Medulla oblongata (tissue), 1 donor: ENCODE measurements at regions not wholly inside any gene's neighbourhood (a gene's known extent, or its start where the extent isn't known, plus 50 kb on each side); places are given as distances from the start of the nearest gene placed in this dataset.
"Not testable (repeated sequence)": the region's sequence is repeated elsewhere in the genome, so short reads cannot be mapped to it uniquely, and the experiment has no call there.

Experiments used
- DNase-seq: peaks from one replicate; pipeline ENCODE4 v3.0.0-alpha.2; 2015; ENCODE audit errors: extremely low spot score

DNA sequence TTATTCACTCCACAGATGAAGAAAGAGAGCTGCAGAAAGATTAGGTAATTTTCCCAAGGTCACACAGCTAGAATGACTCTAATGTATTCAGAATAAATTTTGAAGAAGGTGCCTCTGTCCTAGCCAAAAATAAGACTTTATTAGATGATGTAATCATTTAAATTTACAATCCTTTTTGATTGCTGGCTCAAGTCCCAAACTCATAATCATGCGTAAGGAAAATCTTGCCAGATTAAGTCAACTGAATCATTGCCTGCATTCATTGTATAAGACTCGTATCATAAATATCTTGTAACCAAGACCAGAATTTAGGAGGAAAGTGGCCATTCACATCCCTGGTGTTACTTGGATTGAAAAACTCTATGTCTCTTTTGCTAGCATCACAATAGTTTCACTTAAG lies 53.1 kb upstream of the STK39 start:
- DNase-seq = no peak

DNA sequence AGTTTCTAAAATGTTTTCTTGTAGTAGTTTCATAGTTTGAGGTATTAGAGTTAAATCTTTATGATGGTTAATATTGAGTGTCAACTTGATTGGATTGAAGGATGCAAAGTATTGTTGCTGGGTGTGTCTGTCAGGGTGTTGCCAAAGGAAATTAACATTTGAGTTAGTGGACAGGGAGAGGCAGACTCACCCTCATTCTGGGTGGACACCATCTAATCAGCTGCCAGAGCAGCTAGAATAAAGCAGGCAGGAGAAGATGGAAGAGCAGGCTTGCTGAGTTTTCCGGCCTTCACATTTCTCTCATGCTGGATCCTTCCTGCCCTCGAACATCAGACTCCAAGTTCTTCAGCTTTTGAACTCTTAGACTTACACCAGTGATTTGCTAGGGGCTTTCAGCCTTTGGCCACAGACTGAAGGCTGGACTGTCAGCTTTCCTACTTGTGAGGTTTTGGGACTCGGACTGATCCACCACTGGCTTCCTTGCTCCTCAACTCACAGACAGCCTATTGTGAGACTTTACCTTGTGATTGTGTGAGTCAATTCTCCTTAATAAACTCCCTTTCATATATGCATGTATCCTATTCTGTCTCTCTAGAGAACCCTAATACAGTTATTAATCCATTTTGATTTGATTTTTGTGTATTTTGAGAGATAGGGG lies 56.8 kb upstream of the STK39 start:
- no peak for DNase-seq

DNA sequence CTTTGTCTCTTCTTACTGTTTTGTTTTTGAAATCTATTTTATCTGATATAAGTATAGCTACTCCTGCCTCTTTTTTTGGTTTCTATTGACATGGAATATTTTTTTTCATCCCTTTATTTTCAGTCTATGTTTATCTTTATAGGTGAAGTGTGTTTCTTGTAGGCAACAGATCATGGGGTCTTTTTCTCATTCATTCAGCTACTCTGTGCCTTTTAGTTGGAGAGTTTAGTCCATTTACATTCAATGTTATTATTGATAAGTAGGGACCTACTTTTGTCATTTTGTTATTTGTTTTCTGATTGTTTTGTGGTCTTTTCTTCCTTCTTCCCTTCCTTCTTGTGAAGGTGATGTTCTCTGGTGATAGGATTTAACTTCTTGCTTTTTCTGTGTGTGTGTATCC lies 60.0 kb upstream of the STK39 start:
- DNase-seq = no peak

DNA sequence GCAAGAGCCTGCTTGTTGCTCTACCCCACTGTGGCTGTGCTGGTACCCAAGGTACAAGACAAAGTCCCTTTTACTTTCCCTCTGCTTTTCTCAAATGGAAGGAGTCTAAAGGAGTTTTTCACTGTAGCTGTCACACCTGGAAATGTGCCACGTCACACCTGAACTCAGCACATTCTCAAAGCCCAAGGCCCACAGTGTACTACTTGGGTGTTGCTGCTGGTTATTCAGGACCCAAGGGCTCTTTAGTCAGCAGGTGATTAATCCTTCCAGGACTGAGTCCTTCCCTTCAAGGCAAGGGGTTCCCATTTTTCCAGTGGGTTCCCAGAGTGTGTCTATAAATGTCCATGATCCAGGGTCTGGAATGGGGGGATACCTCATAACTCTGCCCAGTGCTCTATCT lies 63.2 kb upstream of the STK39 start:
- DNase-seq = no peak

DNA sequence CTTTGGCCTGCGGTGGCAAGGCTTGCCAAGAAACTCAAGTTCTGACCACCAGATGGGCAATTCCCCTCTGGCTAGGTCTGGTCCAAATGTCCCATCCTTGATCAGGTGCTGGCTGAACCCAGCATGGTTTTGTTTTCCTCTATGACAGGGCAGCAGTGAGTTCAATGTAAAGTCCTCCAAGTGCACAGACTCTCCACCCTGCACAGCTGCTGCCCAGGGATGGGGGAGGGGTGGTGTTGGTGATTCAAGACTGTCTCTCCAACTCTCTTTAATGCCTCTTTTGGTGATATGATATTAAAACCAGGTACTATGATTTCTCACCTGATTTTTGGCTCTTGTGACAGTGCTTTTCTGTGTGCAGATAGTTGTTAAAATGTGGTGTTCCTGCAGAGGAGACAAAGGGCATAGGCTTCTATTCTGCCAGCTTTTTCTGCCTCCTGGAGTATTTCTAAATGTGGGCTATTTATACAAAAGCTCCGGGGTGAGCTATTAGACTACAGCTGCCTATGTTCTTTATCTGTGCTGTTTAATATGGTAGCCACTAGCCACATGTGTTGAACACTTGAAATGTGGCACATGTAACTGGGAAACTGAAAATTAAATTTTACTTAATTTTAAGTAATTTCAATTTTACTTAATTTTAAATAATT lies 64.0 kb upstream of the STK39 start:
- no peak for DNase-seq

DNA sequence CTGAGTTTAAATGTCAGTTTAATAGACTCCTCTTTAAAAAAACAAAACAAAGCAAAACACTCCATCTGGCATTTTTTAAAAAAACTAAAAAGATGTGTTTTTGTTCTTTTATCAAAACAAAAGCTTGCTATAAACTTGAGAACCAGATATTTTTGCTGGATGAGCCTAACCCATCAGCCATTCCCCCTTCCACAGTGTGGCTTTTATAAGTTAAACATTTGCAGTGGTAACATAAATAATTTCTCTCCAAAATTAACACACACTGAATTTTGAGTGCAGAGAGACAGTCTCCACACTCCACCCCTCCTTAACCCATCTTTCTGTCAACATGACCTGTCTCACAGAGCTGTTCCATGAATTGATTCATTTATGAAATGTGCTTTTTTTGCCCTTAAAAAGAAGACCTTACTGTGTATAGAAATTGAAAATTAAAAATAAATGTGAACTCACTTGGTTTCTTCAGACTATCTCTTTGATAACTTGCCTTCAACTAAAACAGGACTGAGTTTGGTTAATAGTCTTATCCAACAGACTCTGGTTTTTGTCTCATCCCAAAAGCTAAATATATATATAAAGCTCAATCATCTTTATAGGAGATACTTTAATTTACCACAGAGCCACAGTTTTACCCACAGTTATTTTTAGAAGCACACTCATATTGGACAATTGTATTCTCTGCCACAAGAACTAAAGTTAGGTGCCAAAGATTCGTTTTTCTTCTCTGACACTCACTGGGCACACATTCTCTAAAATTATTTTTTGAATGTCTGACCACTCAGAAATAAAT lies 64.8 kb upstream of the STK39 start:
- no peak for DNase-seq

- DNase-seq = no peak
Observed at GRCh38 chr2:168314236-168314635, 66.8 kb upstream of the STK39 start.

GRCh38 chr2:168315331-168316072 lies 68.1 kb upstream of the STK39 start:
- DNase-seq = no peak

DNA sequence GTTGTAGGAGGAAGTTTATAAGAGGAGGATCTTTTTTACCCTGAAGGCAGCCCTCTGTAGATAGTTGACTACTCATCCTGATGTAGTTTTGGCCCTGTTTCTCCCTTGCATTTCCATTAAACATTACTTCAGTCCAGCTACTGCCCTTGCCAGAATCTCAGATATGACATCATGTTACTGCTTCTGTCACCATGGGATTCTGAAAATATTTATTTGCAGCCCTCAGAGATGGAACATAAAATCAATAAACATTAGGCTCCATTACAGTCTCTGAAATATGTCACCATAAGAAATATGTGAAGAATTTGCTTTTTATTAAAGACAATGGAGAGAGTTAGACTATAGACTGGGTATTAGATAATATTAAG lies 68.7 kb upstream of the STK39 start:
- no peak for DNase-seq

- DNase-seq = no peak
Observed at GRCh38 chr2:168317282-168317681, 69.9 kb upstream of the STK39 start.

DNA sequence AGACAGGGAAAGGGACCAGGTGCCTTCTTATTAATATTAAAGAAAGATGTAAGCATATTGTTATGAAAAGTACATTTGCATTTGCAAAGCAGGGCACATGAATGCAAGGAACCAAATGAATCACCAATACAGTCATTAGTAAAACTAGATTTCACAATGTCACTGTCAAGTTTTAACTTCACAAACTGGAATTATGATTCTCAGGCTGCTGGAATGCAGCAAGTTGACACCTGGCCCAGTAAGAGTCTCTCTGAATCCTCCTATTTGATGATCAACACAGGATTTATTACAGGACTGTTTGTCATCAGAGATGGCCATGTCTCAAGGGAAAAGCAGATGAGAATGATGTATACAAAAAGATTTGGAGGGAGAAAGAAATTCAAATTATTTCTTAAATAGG lies 72.9 kb upstream of the STK39 start:
- no peak for DNase-seq

DNA sequence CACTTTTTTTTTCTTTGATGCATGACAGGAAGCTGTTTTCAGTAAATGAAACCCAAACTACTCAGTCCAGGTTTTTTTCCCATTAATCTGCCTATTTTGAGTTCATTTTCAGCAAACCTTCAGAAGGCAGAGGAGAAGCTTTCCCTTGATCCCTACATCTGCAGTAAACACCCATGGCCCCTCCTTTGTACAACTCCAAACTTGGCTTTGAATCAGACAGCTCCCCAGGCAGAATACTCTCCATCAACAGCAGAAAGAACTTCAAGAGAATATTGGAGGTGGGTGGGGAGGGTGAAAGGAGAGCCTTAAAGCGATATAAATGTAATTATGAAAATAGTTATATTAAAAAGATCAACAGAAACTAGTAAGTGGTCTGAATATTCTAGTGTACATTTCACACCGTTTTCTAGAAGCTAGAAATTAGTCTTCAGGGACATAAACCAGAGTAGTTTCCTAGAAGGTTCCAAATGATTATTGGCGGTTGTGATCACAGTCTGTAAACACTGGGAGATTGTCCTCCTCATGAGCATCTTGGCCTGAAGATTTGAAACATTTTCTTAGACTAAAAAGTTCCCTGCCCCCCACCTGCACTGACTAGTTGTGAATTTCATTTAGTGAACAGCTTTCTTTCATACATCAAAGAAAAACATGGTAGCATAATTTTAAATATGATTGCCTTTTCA lies 75.1 kb upstream of the STK39 start:
- DNase-seq = no peak

- DNase-seq = no peak
Observed at GRCh38 chr2:168323529-168324021, 76.2 kb upstream of the STK39 start.

- no peak for DNase-seq
Observed at GRCh38 chr2:168326572-168326971, 79.2 kb upstream of the STK39 start.

DNA sequence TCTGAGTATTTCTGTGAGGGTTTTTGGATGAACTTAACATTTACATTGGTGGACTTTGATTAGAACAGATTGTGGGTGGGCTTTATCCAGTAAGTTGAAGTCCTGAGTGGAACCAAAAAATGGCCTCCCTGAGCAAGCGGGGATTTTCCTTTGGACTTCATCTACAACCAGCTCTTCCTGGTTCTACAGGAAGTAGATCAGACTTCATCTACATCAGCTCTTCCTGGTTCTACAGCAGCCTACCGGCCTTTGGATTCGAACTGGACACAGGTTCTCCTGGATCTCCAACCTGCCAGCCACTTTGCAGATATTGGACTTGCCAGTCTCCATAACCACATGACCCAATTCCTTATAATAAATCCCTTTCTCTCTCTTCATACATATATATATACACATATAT lies 79.9 kb upstream of the STK39 start:
- no peak for DNase-seq

- DNase-seq = no peak
Observed at GRCh38 chr2:168328421-168328820, 81.0 kb upstream of the STK39 start.

- DNase-seq = no peak
Observed at GRCh38 chr2:168330624-168331423, 83.4 kb upstream of the STK39 start.

GRCh38 chr2:168335254-168335653 lies 87.9 kb upstream of the STK39 start:
- not testable (repeated sequence) for DNase-seq

DNA sequence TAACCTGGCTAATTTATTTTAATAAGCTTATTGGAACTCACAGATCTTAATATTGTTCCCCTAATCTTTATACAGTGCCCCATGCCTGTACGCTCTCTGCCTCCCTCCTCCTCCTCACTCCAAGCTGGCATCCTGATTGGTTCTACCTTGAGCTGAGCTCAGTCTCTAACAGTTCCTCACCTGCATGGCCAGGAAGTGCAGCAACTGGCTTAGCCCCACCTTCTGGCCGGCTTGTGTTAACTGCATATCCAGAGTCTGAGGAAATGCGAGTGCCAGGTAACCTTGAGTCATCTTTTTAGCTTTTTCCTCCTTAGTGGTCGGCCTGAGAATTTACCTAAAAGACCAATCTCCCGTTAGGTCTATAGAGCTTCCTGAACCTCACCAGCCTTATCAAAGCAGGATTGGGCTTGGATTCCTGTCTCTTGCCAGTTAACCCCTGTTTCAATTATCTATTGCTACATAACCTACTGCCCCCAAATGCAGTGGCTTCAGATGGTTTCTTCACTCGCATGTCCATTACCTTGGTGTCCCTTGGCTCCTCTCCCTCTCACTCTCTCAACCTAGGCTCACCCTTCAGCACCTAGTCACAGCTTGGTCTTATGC lies 89.5 kb upstream of the STK39 start:
- no peak for DNase-seq

DNA sequence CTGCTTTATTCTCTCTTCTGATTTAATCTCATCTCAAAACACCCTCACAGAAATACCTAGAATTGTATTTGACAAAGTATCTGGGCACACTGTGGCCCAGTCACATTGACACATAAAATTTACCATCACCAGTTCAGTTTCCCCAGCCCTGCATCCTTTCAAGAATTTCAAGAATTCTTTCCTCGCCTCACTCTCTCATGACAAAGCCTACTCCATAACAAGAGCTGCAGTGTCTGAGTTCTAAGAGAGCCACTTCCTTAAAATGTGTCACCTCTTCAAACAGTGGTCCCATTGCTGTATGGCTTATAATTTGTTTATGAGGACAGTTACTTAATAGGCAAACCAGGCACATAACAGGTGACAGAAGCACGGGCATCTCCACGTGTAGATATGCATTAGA lies 90.9 kb upstream of the STK39 start:
- no peak for DNase-seq
